MG63 (cell line): ENCODE measurements at regions not wholly inside any gene's neighbourhood (a gene's known extent, or its start where the extent isn't known, plus 50 kb on each side); places are given as distances from the start of the nearest gene placed in this dataset.
A peak's percentile ranks its signal among the peaks of the same experiment; 100 is the strongest.

ENCODE experiments used
- DNase-seq: peaks from one replicate; pipeline ENCODE4 v3.0.0-alpha.2; 2020
- H3K27me3 ChIP-seq: fragments of 250-450 bp; sonication (Bioruptor Pico); 2 replicates; pipeline ENCODE4 v1.5.1; 2020; ENCODE audit warnings: mild to moderate bottlenecking, moderate library complexity
- H3K36me3 ChIP-seq: fragments of 250-450 bp; sonication (Bioruptor Pico); 2 replicates; pipeline ENCODE4 v1.5.1; 2020; ENCODE audit warnings: mild to moderate bottlenecking, moderate library complexity
- H3K4me3 ChIP-seq: fragments of 250-450 bp; sonication (Bioruptor Pico); 2 replicates; pipeline ENCODE4 v1.5.1; 2020; ENCODE audit warnings: mild to moderate bottlenecking, moderate library complexity
- H3K9me3 ChIP-seq: fragments of 250-450 bp; sonication (Bioruptor Pico); 2 replicates; pipeline ENCODE4 v1.5.1; 2020; ENCODE audit warnings: mild to moderate bottlenecking, moderate library complexity

DNA sequence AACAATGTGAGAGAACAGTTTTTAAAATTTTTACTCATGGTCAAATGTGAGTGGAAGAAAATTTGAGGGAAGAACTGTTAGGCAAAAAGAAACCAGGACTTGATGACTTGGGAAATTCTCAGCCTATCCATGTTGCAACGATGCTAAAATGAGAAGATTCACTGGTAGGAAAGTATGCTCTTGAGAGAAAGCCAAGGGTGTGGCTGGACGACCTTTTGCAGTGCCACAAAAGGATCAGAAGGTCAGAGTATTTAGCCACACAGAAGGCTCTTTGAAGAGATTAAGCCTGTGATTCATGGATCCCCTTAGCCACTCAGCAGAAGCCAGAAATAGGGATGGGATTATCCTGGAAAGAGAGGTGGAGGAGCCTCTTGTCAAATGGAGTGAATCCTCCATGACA is 336.8 kb downstream of the LRIG3 start:
- H3K4me3 ChIP-seq, result no peak overlapping the region
- no peaks in the 10 kb centered on the region for H3K27me3 ChIP-seq
- H3K36me3 ChIP-seq, result no peaks in the 10 kb centered on the region
- peak; percentile 33 for DNase-seq
- H3K9me3 ChIP-seq, result no peaks in the 10 kb centered on the region

DNA sequence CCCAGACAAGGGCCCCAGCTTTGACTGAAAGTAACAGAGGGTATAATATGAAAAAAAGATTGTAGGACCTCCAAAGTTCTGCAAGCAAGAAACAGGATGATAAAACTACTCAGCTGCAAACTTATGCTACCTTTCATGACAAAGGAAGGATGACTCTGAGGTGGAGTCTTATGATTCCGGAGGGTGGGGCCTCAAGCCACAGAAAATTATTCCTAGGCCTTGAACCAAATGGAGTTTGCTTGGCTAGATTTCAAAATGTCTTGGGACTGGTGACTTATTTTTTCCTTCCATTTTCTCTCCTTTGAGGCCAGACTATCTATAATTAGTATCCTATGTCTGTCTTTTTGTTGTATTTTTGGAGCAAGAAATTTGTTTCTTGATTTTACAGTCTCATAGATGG is 336.4 kb downstream of the LRIG3 start:
- Histone ChIP-seq H3K36me3 (no peaks in the 10 kb centered on the region), H3K27me3 (no peaks in the 10 kb centered on the region), H3K4me3 (no peak overlapping the region), H3K9me3 (no peaks in the 10 kb centered on the region)
- no peak for DNase-seq

DNA sequence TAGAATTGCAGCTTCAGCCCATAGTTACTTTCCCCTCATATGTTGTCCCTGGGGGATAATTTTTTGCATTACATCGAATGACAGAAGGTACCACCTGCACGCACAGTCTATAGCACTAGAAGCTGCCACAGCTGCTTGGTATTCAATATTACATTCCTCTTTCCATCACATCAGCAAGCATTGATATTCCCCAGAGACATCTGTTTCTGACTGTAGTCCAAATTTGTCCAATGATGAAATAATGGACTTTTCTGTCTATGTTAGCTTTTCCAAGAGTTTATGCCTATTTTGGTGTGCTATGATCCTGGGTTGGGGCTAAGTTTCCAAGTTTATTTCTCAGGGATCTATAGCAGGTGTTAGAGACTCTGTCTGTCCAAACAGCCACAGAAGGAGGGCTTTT is 335.4 kb downstream of the LRIG3 start:
- Histone ChIP-seq H3K27me3 (no peaks in the 10 kb centered on the region), H3K4me3 (no peak overlapping the region), H3K9me3 (no peaks in the 10 kb centered on the region), H3K36me3 (no peaks in the 10 kb centered on the region)
- no peak for DNase-seq

DNA sequence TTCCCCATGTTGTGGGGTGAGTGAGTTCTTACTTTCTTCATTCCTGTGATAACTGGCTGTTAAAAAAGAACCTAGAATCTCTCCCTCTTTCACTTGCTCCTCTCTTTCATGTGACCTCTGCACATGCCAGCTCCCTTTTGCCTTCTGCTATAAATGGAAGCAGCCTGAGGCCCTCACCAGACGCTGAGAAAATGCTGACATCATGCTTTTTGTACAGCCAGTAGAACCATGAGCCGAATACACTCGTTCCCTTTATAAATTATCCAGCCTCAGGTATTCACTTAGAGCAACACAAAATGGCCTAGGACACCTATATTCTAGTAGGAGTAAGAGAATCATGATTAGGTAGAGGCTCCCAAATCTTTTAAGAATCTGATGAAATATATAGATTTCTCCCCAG is 333.5 kb downstream of the LRIG3 start:
- Histone ChIP-seq H3K4me3 (no peak overlapping the region), H3K27me3 (no peaks in the 10 kb centered on the region), H3K9me3 (no peaks in the 10 kb centered on the region), H3K36me3 (no peaks in the 10 kb centered on the region)
- no peak for DNase-seq

DNA sequence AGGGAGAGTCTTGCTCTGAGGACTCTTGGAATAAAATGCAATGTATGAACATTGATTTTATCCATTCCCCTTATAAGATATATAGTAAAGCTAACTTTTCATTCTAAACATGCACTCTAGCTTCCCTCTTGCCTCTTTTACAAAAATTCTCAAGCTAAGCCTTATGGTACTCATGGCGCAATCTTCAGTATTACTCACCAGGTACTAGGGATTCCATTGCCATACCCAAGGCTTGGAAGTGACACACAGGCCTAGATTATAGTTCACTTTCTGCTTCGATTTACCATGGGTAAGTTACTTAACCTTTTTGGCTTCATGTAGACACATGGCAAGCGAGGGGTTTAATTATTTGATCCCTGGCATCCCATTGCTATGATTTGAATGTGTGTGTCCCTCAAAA is 331.5 kb downstream of the LRIG3 start:
- DNase-seq, result no peak
- Histone ChIP-seq H3K36me3 (no peaks in the 10 kb centered on the region), H3K27me3 (no peaks in the 10 kb centered on the region), H3K4me3 (no peak overlapping the region), H3K9me3 (no peaks in the 10 kb centered on the region)

DNA sequence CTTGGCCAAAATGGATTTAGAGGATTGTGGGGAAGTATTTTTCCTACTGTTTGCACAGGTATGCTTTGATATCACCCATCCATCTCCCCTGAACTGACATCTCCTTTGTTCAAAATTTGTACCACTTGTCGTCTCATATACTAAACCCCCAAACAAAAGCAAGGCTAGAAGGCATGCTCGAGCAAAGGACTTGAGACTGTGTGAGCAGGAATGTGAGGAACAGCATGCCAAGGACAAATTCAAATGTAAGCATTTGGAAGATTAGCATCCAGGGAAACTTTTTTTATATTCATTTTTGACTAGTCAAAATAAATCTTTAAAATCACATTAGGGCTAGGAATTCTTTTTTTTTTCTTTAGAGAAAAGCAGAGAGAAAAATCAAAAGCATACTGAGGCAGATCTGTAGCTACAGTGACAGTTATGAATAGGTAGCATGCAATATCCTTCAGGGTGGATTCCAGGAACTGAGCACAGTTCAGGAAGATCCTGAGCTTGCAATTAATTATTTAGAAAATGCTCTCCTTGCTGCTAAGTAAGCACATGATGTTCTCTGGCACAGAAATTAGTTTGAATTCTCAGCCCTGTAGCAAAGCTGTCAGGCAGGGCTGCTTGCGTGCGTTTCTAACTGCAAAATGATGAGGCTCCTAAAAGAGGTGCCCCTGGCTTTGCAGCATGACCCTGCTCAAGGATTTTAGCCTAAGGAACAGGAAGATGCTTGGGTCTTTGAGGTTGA is 327.7 kb downstream of the LRIG3 start:
- Histone ChIP-seq H3K9me3 (no peaks in the 10 kb centered on the region), H3K36me3 (no peaks in the 10 kb centered on the region), H3K27me3 (no peaks in the 10 kb centered on the region), H3K4me3 (no peak overlapping the region)
- no peak for DNase-seq

DNA sequence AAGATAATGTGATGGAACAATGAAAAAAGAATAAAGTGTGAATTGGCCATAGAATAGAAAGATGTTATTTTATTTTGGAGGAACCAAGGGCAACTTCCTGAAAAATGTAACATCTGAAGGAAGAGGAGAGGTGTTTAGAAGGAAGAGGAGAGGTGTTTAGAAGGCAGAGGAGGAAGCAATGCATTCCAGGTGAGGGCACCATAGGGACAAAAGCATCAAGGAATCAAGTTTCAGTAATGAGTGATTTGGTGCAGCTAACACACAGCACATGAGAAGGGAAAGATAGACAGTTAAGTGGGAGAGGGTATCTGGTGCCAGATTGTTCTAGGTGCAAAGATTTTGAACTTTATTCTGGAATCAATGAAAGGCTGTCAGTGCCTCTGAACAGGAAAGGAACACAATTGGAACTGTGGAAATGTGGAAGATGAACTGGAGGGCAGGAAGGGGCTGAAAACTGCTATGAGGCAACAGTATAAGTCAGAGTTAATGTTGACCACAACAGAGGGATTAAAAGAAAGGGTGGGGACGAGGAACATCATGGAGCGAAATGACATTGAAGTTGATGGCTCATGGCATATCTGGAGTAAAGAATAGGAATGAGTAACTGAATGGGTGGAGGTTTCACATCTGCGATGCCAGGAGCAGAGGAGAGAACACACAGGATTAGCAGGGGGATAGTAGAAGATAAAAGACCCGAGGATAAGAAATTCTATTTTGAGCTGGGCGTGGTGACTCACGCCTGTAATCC is 326.6 kb downstream of the LRIG3 start:
- DNase-seq, result no peak
- Histone ChIP-seq H3K4me3 (no peak overlapping the region), H3K27me3 (no peaks in the 10 kb centered on the region), H3K9me3 (no peaks in the 10 kb centered on the region), H3K36me3 (no peaks in the 10 kb centered on the region)

DNA sequence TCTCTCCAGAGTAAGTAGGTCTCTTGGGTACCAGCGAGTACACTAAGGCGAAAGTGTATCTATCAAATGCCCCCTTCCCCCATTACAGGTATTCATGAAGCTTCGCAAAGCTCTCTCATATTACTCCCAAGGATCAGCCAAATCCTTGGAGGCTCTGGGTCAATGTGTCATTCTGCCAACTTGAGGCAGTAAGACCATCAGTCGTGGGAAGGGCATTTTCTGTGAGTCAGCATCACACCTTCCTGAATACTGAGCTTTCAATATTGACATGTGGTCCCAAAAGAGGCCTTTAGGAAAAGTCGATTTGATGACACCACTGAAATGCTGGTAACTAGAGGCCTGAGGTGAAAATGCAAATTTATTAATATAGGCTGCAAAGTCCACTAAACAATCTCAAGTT is 323.9 kb downstream of the LRIG3 start:
- peak; percentile 6 for DNase-seq
- no peak overlapping the region for H3K4me3 ChIP-seq
- no peaks in the 10 kb centered on the region for H3K9me3 ChIP-seq
- no peaks in the 10 kb centered on the region for H3K27me3 ChIP-seq
- no peaks in the 10 kb centered on the region for H3K36me3 ChIP-seq

DNA sequence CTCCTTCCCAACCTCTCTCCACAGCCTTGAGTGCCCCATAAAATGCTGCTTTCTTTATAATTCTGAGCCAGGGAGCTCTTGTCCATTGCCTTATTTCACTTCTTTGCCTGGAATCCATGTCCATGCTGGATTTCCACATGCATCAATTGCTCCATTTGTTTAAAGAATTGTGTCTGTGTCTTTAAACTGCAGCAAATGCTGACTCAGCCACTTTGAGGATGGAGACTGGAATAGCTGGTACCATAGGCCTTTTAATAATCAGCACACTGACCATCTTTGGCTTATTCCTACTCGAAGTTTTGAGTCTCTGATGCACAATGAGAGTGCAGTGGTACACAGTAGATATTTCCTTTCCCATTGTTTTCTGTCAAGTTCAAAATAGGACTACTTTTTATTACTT is 318.8 kb downstream of the LRIG3 start:
- Histone ChIP-seq H3K27me3 (no peaks in the 10 kb centered on the region), H3K9me3 (no peaks in the 10 kb centered on the region), H3K4me3 (no peak overlapping the region), H3K36me3 (no peaks in the 10 kb centered on the region)
- DNase-seq, result no peak

DNA sequence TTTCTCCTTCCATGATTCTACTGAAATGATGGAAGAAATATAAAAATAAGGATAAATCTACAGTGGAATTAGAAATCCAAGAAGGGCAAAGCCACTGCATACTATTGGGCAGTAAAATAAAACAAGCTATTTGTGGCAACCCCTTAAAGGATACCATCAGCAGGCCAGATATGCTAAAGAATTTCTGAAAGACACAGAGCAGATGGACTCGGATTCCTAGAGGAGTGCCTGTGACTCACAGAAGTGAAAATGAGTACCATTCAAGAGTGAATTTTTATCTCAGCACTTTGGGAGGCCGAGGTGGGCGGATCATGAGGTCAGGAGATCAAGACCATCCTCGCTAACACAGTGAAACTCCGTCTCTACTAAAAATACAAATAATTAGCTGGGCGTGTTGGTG is 318.1 kb downstream of the LRIG3 start:
- no peak overlapping the region for H3K4me3 ChIP-seq
- no peaks in the 10 kb centered on the region for H3K9me3 ChIP-seq
- no peak for DNase-seq
- no peaks in the 10 kb centered on the region for H3K27me3 ChIP-seq
- H3K36me3 ChIP-seq, result no peaks in the 10 kb centered on the region

DNA sequence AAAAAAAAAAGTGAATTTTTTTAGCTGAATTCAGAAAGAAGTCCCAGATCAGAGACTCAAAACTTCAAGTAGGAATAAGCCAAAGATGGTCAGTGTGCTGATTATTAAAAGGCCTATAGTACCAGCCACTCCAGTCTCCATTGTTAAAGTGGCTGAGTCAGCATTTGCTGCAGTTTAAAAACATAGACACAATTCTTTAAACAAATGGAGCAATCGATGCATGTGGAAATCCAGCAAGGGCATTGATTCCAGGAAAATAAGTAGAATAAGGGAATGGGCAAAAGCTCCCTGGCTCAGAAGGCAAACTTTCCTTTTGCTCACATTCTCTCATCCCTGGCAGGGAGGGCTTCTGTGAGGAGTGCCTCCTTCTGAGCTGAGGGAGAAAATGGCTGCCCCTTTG is 317.6 kb downstream of the LRIG3 start:
- Histone ChIP-seq H3K27me3 (no peaks in the 10 kb centered on the region), H3K9me3 (no peaks in the 10 kb centered on the region)
- no peak for DNase-seq

DNA sequence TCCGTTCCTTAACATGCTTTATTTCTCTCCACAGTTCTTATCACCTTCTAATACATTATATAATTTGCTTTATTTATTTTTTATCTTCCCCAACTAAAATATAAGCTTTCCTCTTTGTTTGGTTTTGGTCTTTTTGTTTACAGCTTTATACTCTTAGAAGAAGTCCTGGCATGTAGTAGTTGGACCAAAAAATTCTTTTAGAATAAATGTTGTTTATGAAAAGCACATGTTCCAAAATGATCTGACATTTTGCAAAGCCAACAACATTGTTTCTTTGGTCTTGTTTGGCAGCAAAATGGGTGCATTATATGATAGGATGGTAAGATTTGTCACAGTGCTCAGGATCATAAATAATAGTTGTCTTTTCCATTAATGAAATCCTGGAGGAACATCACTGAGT is 312.5 kb downstream of the LRIG3 start:
- no peak for DNase-seq
- no peaks in the 10 kb centered on the region for H3K9me3 ChIP-seq
- H3K36me3 ChIP-seq, result no peaks in the 10 kb centered on the region
- no peak overlapping the region for H3K4me3 ChIP-seq
- no peaks in the 10 kb centered on the region for H3K27me3 ChIP-seq

More for the DNA sequence above, 317.6 kb downstream of the LRIG3 start:
- Histone ChIP-seq H3K4me3 (no peak overlapping the region), H3K36me3 (no peaks in the 10 kb centered on the region)

DNA sequence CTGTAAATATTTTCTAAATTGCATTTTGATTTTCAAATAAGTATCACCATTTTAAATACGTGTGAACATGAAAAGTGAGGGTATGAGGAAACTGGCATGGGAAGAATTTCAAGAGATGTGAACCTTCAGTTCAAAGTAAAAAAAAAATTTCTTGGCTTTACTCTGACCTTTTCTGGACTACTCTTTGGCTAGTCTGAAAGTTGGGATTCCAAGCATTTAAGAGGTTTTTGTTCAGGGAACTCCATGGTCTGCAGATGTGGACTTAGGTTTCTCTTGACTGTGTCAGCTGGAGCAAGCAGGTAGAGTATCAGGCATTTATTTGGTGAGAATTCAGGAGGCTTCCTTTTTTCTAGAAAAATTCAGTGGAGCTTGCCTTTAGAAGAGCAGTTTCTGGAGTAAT is 311.6 kb downstream of the LRIG3 start:
- Histone ChIP-seq H3K36me3 (no peaks in the 10 kb centered on the region), H3K27me3 (no peaks in the 10 kb centered on the region), H3K9me3 (no peaks in the 10 kb centered on the region), H3K4me3 (no peak overlapping the region)
- DNase-seq, result no peak

DNA sequence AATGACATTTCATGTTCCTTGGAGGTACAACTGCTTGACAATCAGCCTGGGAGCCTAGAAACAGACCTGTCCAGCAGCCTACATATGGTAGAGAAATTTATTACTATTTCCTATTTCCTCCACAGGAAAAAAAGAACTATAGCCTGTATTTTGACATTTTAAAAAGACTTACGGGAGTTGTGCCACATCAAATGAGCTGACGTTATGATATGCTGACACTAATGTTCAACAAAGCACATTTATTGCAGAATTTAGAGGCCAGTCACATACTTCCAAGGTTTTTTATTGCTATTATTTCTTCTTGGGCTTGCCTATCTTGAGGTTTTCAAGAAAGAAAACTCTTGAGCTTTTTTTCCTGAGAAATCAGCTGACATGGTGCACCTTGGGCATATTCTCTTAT is 305.3 kb downstream of the LRIG3 start:
- Histone ChIP-seq H3K4me3 (no peak overlapping the region), H3K27me3 (no peaks in the 10 kb centered on the region), H3K9me3 (no peaks in the 10 kb centered on the region), H3K36me3 (no peaks in the 10 kb centered on the region)
- no peak for DNase-seq

DNA sequence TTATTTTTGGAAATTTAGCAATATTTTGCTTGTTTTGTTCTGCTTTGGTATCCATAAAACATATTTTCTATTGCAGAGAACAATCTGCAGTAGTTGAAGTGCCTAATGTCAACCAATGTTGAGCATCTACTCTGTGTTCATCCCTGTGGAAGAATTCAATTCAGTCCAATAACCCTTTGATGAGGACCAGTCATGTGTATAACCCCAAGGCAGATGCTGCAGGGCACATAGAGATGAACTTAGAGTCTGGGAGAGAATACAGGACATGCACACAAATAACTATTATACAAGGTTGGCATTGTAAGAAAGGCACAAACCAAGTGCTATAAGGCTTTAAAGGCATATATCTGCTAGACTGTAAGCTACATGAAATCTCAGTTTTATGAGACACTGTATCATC is 304.7 kb downstream of the LRIG3 start:
- Histone ChIP-seq H3K36me3 (no peaks in the 10 kb centered on the region), H3K9me3 (no peaks in the 10 kb centered on the region), H3K4me3 (no peak overlapping the region), H3K27me3 (no peaks in the 10 kb centered on the region)
- no peak for DNase-seq

DNA sequence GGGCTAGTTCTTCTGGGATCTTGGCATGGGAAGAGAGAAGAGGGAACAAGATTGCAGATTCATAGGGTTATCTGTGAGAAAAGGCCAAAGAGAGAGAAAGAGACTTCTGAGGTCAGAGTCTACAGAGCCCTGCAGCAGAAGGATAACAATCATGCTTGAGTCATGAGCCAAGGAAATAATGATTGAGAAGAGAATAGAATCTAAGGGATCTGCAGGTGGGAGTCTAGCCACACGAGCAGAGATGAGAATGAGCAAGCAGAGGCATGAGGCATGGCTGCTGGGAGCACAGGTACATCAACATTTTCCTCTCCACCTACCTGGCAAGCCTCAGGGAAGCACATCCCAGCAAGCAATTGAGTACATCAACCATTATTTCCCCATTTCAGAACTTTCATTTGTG is 303.7 kb downstream of the LRIG3 start:
- H3K36me3 ChIP-seq, result no peaks in the 10 kb centered on the region
- H3K9me3 ChIP-seq, result no peaks in the 10 kb centered on the region
- H3K4me3 ChIP-seq, result no peak overlapping the region
- no peak for DNase-seq
- H3K27me3 ChIP-seq, result no peaks in the 10 kb centered on the region

DNA sequence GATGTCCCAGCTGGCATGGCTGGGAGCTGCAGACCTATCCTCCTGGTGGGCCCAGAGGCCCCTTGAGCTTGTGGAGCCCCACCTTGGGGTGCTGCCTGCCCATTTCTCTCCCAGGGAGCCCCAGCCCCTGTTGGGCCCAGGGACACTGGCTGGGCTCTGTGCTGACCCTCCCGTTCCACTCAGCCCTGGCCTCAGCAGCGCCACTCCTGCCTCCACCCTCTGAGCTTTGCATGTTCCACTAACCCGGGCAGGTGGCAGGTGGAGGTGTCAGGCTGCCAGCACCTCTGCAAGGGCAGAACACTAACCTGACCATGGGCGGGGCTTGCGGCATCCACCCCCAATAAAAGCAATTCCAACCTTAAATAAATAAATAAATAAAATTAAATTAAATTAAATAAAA is 299.2 kb downstream of the LRIG3 start:
- Histone ChIP-seq H3K36me3 (no peaks in the 10 kb centered on the region), H3K27me3 (no peaks in the 10 kb centered on the region), H3K9me3 (0 out of 2 replicates have a peak, but pooled peaks cover 2% of the 10 kb centered on the region), H3K4me3 (no peak overlapping the region)
- no peak for DNase-seq

DNA sequence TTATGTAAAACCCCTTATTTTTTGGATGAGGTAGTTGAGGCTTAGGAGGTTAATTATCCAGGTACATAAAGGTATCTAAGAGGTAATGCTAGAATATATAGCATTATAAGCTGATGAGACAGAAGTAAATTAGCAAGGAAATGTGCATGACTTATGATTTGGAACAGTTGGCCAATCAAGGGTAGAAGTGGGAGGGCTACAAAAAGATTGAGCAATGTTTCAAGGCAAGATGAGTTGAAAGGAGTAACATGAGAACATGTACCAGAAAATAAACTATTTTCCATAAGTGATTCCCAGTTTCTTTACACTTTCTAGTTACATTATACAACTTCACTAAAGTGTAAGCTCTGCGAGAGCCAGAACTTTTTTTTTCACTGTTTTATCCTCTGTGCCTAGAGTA is 290.9 kb downstream of the LRIG3 start:
- no peaks in the 10 kb centered on the region for H3K27me3 ChIP-seq
- H3K36me3 ChIP-seq, result no peaks in the 10 kb centered on the region
- DNase-seq, result no peak
- H3K9me3 ChIP-seq, result peaks cover 2% of the 10 kb centered on the region; the same call in 1 of the 2 replicates
- H3K4me3 ChIP-seq, result no peak overlapping the region
